ENCODE measurements at regions not wholly inside any gene's neighbourhood (a gene's known extent, or its start where the extent isn't known, plus 50 kb on each side); places are given as distances from the start of the nearest gene placed in this dataset.
A peak's percentile ranks its signal among the peaks of the same experiment; 100 is the strongest.

DNA sequence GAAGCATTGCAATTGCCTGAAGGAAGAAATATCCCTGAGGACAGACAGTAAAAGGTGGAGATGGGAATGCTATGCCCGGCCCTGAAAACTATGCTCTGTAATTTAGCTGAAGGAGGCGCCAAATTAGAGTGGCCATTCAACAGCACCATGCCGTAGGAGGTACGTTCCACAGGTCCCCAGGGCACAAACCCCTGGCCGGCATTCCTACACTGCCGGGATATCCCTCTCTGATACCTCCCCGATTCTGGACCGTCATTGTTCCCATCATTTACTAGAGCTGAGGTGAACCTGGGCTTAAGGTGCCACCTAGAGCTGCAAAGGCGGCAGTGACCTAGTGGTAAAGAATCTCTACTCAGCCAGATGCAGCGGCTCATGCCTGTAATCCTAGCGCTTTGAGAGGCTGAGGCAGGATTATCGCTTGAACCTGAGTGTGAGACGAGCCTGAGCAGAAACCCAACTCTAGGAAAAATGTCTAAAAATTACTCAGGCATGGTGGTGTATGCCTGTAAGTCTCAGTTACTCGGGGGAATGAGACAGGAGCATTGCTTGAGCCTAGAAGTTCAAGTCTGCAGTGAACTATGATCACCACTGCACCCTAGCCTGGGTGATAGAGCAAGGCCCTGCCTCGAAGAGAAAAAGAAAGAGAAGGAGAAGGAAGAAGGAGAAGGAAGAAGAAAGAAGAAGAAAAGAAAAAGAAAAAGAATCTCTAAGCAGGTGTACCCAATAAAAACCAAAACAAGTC, 53.0 kb upstream of the TNKS2 start:
- H3K4me3 ChIP-seq (ENCODE audit: low read depth, low read length) = no peak overlapping the region
- CTCF ChIA-PET = interaction anchor here (0.7 to 1.0 kb wide), 3 partner anchors 110 to 447 kb away, joined by 4 to 7 read pairs (median 6); no protein-coding TSS in a partner anchor

DNA sequence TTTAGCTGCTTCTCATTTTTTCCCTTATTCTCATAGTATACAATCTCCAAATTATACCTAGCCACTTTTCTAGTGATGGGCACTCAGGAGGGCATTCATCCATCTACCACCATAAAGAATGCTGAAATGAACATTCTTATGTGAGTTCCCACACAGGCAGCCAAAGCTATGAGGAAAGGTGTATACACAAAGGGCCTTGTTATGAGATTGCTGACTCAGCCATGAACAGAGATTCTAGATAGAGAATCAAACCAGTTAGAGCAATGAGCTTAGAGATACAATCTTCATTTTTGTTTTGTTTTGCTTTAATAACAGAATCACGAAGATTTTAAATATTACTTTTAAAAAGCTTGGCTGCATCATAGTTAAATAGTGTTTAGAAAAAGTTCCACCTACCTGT, 54.8 kb upstream of the TNKS2 start:
- TF ChIP-seq, protein P1, sequence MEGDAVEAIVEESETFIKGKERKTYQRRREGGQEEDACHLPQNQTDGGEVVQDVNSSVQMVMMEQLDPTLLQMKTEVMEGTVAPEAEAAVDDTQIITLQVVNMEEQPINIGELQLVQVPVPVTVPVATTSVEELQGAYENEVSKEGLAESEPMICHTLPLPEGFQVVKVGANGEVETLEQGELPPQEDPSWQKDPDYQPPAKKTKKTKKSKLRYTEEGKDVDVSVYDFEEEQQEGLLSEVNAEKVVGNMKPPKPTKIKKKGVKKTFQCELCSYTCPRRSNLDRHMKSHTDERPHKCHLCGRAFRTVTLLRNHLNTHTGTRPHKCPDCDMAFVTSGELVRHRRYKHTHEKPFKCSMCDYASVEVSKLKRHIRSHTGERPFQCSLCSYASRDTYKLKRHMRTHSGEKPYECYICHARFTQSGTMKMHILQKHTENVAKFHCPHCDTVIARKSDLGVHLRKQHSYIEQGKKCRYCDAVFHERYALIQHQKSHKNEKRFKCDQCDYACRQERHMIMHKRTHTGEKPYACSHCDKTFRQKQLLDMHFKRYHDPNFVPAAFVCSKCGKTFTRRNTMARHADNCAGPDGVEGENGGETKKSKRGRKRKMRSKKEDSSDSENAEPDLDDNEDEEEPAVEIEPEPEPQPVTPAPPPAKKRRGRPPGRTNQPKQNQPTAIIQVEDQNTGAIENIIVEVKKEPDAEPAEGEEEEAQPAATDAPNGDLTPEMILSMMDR (IDR thresholded peaks at IDR 0.05; ENCODE audit: low read depth, low read length) = no peak
- ChIA-PET POLR2A (no interaction called here), CTCF (interaction anchor here (1.0 to 1.9 kb wide), 3 partner anchors 15 to 191 kb away, joined by 3 to 8 read pairs (median 5); no protein-coding TSS in a partner anchor)
- Histone ChIP-seq H3K27me3 (ENCODE audit: control insufficient read depth, insufficient read depth, low read length) (peaks cover 3% of the 10 kb centered on the region), H3K9me3 (ENCODE audit: control insufficient read depth, insufficient read depth, low read length) (peaks cover 5% of the 10 kb centered on the region; the same call in 1 of the 2 replicates), H3K27ac (ENCODE audit: low read depth, low read length) (no peak overlapping the region), H3K4me3 (ENCODE audit: low read depth, low read length) (no peak overlapping the region)
- DNase-seq (ENCODE audit: low read depth, low spot score) = no peak

More for the DNA sequence above, 53.0 kb upstream of the TNKS2 start:
- Histone ChIP-seq H3K27me3 (ENCODE audit: control insufficient read depth, insufficient read depth, low read length) (no peaks in the 10 kb centered on the region), H3K9me3 (ENCODE audit: control insufficient read depth, insufficient read depth, low read length) (peaks cover 5% of the 10 kb centered on the region; the same call in 1 of the 2 replicates), H3K27ac (ENCODE audit: low read depth, low read length) (no peak overlapping the region)
- POLR2A ChIA-PET = no interaction called here
- TF ChIP-seq, protein P1 (IDR thresholded peaks at IDR 0.05; ENCODE audit: low read depth, low read length) = peak; percentile 31
- DNase-seq (ENCODE audit: low read depth, low spot score) = no peak

- POLR2A ChIA-PET = no interaction called here
- no peak for DNase-seq (ENCODE audit: low read depth, low spot score)
These were observed 56.0 kb upstream of the TNKS2 start for GRCh38 chr10:91742229-91742628.

GRCh38 chr10:91741356-91741755, 56.9 kb upstream of the TNKS2 start:
- CTCF ChIA-PET = no interaction called here

More at GRCh38 chr10:91742229-91742628, 56.0 kb upstream of the TNKS2 start:
- Histone ChIP-seq H3K4me3 (ENCODE audit: low read depth, low read length) (no peak overlapping the region), H3K27me3 (ENCODE audit: control insufficient read depth, insufficient read depth, low read length) (peaks cover 8% of the 10 kb centered on the region), H3K9me3 (ENCODE audit: control insufficient read depth, insufficient read depth, low read length) (no peaks in the 10 kb centered on the region), H3K27ac (ENCODE audit: low read depth, low read length) (no peak overlapping the region)
- TF ChIP-seq, protein P1 (IDR thresholded peaks at IDR 0.05; ENCODE audit: low read depth, low read length) = no peak
- CTCF ChIA-PET = interaction anchor here (1.5 to 1.9 kb wide), 3 partner anchors 17 to 443 kb away, joined by 5 to 8 read pairs (median 5); no protein-coding TSS in a partner anchor

More at GRCh38 chr10:91741356-91741755, 56.9 kb upstream of the TNKS2 start:
- Histone ChIP-seq H3K27me3 (ENCODE audit: control insufficient read depth, insufficient read depth, low read length) (peaks cover 13% of the 10 kb centered on the region), H3K27ac (ENCODE audit: low read depth, low read length) (no peak overlapping the region), H3K9me3 (ENCODE audit: control insufficient read depth, insufficient read depth, low read length) (no peaks in the 10 kb centered on the region), H3K4me3 (ENCODE audit: low read depth, low read length) (no peak overlapping the region)
- no peak for DNase-seq (ENCODE audit: low read depth, low spot score)
- TF ChIP-seq, protein P1 (IDR thresholded peaks at IDR 0.05; ENCODE audit: low read depth, low read length) = no peak
- POLR2A ChIA-PET = no interaction called here

All from AG04450 (cell line).